ENCODE measurements at regions not wholly inside any gene's neighbourhood (a gene's known extent, or its start where the extent isn't known, plus 50 kb on each side); places are given as distances from the start of the nearest gene placed in this dataset.

- ATAC-seq (ENCODE audit: low read depth in 2 of 2) (no peak), DNase-seq (no peak)
- Mint-ChIP-seq H3K36me3 (no peaks in the 10 kb centered on the region), H3K4me3 (no peak overlapping the region), H3K4me1 (no peaks in the 10 kb centered on the region), H3K27ac (no peak overlapping the region), H3K9me3 (no peaks in the 10 kb centered on the region), H3K27me3 (peaks cover 0 to 5% (median 0%) of the 10 kb centered on the region in 3 donors)
Measured at GRCh38 chr4:11598591-11598990, 169.9 kb upstream of the HS3ST1 start.

GRCh38 chr4:11597506-11597905 lies 168.8 kb upstream of the HS3ST1 start:
- Mint-ChIP-seq H3K9me3 (peaks cover 0 to 4% (median 0%) of the 10 kb centered on the region in 7 donors), H3K4me1 (no peaks in the 10 kb centered on the region), H3K27me3 (peaks cover 0 to 7% (median 0%) of the 10 kb centered on the region in 3 donors), H3K27ac (no peak overlapping the region), H3K4me3 (no peak overlapping the region), H3K36me3 (no peaks in the 10 kb centered on the region)
- DNase-seq: no peak
- ATAC-seq (ENCODE audit: low read depth in 2 of 2): no peak

GRCh38 chr4:11596989-11597388 lies 168.3 kb upstream of the HS3ST1 start:
- peaks cover 0 to 4% (median 0%) of the 10 kb centered on the region in 7 donors for H3K9me3 Mint-ChIP-seq
- H3K4me1 Mint-ChIP-seq: no peaks in the 10 kb centered on the region
- H3K4me3 Mint-ChIP-seq: no peak overlapping the region
- no peaks in the 10 kb centered on the region for H3K36me3 Mint-ChIP-seq
- no peak for ATAC-seq (ENCODE audit: low read depth in 2 of 2)
- no peak overlapping the region for H3K27ac Mint-ChIP-seq
- peaks cover 0 to 7% (median 0%) of the 10 kb centered on the region in 3 donors for H3K27me3 Mint-ChIP-seq
- no peak for DNase-seq

GRCh38 chr4:11593576-11594116 lies 165.0 kb upstream of the HS3ST1 start:
- peaks cover 0 to 4% (median 0%) of the 10 kb centered on the region in 7 donors for H3K9me3 Mint-ChIP-seq
- H3K4me3 Mint-ChIP-seq: no peak overlapping the region
- no peak for ATAC-seq (ENCODE audit: low read depth in 2 of 2)

GRCh38 chr4:11592276-11592675 lies 163.6 kb upstream of the HS3ST1 start:
- DNase-seq (no peak), ATAC-seq (ENCODE audit: low read depth in 2 of 2) (no peak)
- Mint-ChIP-seq H3K27me3 (peaks cover 0 to 14% (median 4%) of the 10 kb centered on the region in 3 donors), H3K9me3 (peaks cover 0 to 4% (median 0%) of the 10 kb centered on the region in 7 donors), H3K27ac (no peak overlapping the region), H3K4me1 (no peaks in the 10 kb centered on the region), H3K36me3 (no peaks in the 10 kb centered on the region), H3K4me3 (no peak overlapping the region)

More at GRCh38 chr4:11593576-11594116, 165.0 kb upstream of the HS3ST1 start:
- H3K36me3 Mint-ChIP-seq: no peaks in the 10 kb centered on the region
- peaks cover 0 to 14% (median 0%) of the 10 kb centered on the region in 3 donors for H3K27me3 Mint-ChIP-seq
- no peak overlapping the region for H3K27ac Mint-ChIP-seq
- DNase-seq: no peak
- no peaks in the 10 kb centered on the region for H3K4me1 Mint-ChIP-seq

GRCh38 chr4:11590132-11590531 lies 161.4 kb upstream of the HS3ST1 start:
- peak overlapping the region in 1 of 6 donors; percentile 1 for H3K27ac Mint-ChIP-seq

GRCh38 chr4:11589676-11590075 lies 161.0 kb upstream of the HS3ST1 start:
- Mint-ChIP-seq H3K4me1 (no peaks in the 10 kb centered on the region), H3K4me3 (no peak overlapping the region), H3K36me3 (no peaks in the 10 kb centered on the region), H3K27ac (peak overlapping the region in 1 of 6 donors; percentile 11), H3K27me3 (peaks cover 0 to 14% (median 4%) of the 10 kb centered on the region in 3 donors), H3K9me3 (peaks cover 0 to 4% (median 0%) of the 10 kb centered on the region in 7 donors)
- ATAC-seq (ENCODE audit: low read depth in 2 of 2) (no peak), DNase-seq (no peak)

More at GRCh38 chr4:11590132-11590531, 161.4 kb upstream of the HS3ST1 start:
- Mint-ChIP-seq H3K4me3 (no peak overlapping the region), H3K4me1 (no peaks in the 10 kb centered on the region), H3K27me3 (peaks cover 0 to 14% (median 4%) of the 10 kb centered on the region in 3 donors), H3K9me3 (peaks cover 0 to 4% (median 0%) of the 10 kb centered on the region in 7 donors), H3K36me3 (no peaks in the 10 kb centered on the region)
- no peak for DNase-seq
- no peak for ATAC-seq (ENCODE audit: low read depth in 2 of 2)

- Mint-ChIP-seq H3K27me3 (peaks cover 0 to 10% (median 4%) of the 10 kb centered on the region in 3 donors), H3K27ac (no peak overlapping the region), H3K36me3 (no peaks in the 10 kb centered on the region), H3K4me3 (no peak overlapping the region), H3K9me3 (peaks cover 0 to 4% (median 0%) of the 10 kb centered on the region in 7 donors), H3K4me1 (no peaks in the 10 kb centered on the region)
- ATAC-seq (ENCODE audit: low read depth in 2 of 2): no peak
- no peak for DNase-seq
Measured at GRCh38 chr4:11587797-11588196, 159.1 kb upstream of the HS3ST1 start.

- Mint-ChIP-seq H3K4me3 (no peak overlapping the region), H3K27me3 (peaks cover 0 to 18% (median 7%) of the 10 kb centered on the region in 3 donors), H3K36me3 (peaks cover 0 to 7% of the 10 kb centered on the region in 2 donors), H3K9me3 (peaks cover 4 to 17% (median 11%) of the 10 kb centered on the region in 7 donors), H3K4me1 (no peaks in the 10 kb centered on the region), H3K27ac (no peak overlapping the region)
- DNase-seq (no peak), ATAC-seq (ENCODE audit: low read depth in 2 of 2) (no peak)
Measured at GRCh38 chr4:11585506-11585905, 156.8 kb upstream of the HS3ST1 start.

- Mint-ChIP-seq H3K4me3 (no peak overlapping the region), H3K27me3 (no peaks in the 10 kb centered on the region), H3K36me3 (no peaks in the 10 kb centered on the region), H3K4me1 (peaks cover 0 to 4% (median 0%) of the 10 kb centered on the region in 3 donors), H3K27ac (no peak overlapping the region), H3K9me3 (peaks cover 0 to 7% (median 3%) of the 10 kb centered on the region in 7 donors)
- DNase-seq (no peak), ATAC-seq (ENCODE audit: low read depth in 2 of 2) (no peak)
Measured at GRCh38 chr4:11568511-11568910, 139.8 kb upstream of the HS3ST1 start.

- Mint-ChIP-seq H3K27ac (no peak overlapping the region), H3K4me1 (peaks cover 0 to 4% (median 0%) of the 10 kb centered on the region in 3 donors), H3K4me3 (no peak overlapping the region), H3K36me3 (no peaks in the 10 kb centered on the region), H3K27me3 (no peaks in the 10 kb centered on the region), H3K9me3 (peaks cover 0 to 10% (median 7%) of the 10 kb centered on the region in 7 donors)
- ATAC-seq (ENCODE audit: low read depth in 2 of 2): peak; percentile 62 to 82
- no peak for DNase-seq
Measured at GRCh38 chr4:11566444-11567022, 137.8 kb upstream of the HS3ST1 start.

GRCh38 chr4:11565899-11566298 lies 137.2 kb upstream of the HS3ST1 start:
- H3K36me3 Mint-ChIP-seq: no peaks in the 10 kb centered on the region
- DNase-seq (no peak), ATAC-seq (ENCODE audit: low read depth in 2 of 2) (no peak)
- no peaks in the 10 kb centered on the region for H3K27me3 Mint-ChIP-seq
- no peak overlapping the region for H3K27ac Mint-ChIP-seq
- peaks cover 0 to 10% (median 7%) of the 10 kb centered on the region in 7 donors for H3K9me3 Mint-ChIP-seq
- H3K4me1 Mint-ChIP-seq: peaks cover 0 to 4% (median 0%) of the 10 kb centered on the region in 3 donors
- no peak overlapping the region for H3K4me3 Mint-ChIP-seq

- Mint-ChIP-seq H3K27ac (no peak overlapping the region), H3K36me3 (no peaks in the 10 kb centered on the region), H3K4me1 (peaks cover 0 to 4% (median 0%) of the 10 kb centered on the region in 3 donors), H3K4me3 (no peak overlapping the region), H3K9me3 (peaks cover 0 to 10% (median 7%) of the 10 kb centered on the region in 7 donors), H3K27me3 (peaks cover 0 to 1% (median under 1%) of the 10 kb centered on the region in 3 donors)
- ATAC-seq (ENCODE audit: low read depth in 2 of 2) (no peak), DNase-seq (no peak)
Measured at GRCh38 chr4:11565213-11565612, 136.5 kb upstream of the HS3ST1 start.

GRCh38 chr4:11564021-11564420 lies 135.3 kb upstream of the HS3ST1 start:
- peaks cover 0 to 4% (median 0%) of the 10 kb centered on the region in 3 donors for H3K4me1 Mint-ChIP-seq
- peaks cover 4 to 16% (median 10%) of the 10 kb centered on the region in 7 donors for H3K9me3 Mint-ChIP-seq

More at GRCh38 chr4:11564021-11564420, 135.3 kb upstream of the HS3ST1 start:
- ATAC-seq (ENCODE audit: low read depth in 2 of 2): no peak
- DNase-seq: no peak
- Mint-ChIP-seq H3K4me3 (no peak overlapping the region), H3K27me3 (peaks cover 0 to 10% (median 5%) of the 10 kb centered on the region in 3 donors), H3K36me3 (no peaks in the 10 kb centered on the region), H3K27ac (no peak overlapping the region)
